ENCODE measurements at regions not wholly inside any gene's neighbourhood (a gene's known extent, or its start where the extent isn't known, plus 50 kb on each side); places are given as distances from the start of the nearest gene placed in this dataset.

DNA sequence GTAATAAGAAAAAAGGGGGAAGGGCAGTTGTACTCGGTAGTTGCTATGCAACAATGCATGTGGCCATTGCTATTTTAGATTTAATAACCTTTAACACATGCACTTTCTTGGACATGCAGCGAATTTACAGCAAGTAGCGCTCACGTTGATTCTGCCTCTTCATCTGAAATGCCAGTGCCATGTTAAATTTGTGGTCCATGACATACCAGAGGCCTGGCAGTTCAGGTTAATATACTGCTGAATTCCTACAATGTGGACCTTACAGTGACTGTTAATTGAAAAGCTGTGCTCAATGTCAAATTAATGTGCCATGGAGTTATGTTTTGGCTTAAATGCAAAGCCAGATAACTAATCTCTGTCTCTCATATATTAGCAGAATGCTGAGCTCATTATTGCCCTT lies 699.7 kb downstream of the DOK5 start:
- no peaks in the 10 kb centered on the region for H3K4me1 ChIP-seq
- H3K4me3 ChIP-seq = no peak overlapping the region
- intact Hi-C loops (cut with DNase I) = no loop called here
- H3K27me3 ChIP-seq = no peaks in the 10 kb centered on the region
- no peaks in the 10 kb centered on the region for H3K9me3 ChIP-seq
- no peaks in the 10 kb centered on the region for H3K36me3 ChIP-seq
- TF ChIP-seq CTCF (IDR thresholded peaks at IDR 0.05) (no peak), POLR2AphosphoS5 (IDR thresholded peaks at IDR 0.05; ENCODE audit: insufficient read depth in 1 of 2, low read depth in 1 of 2) (no peak), POLR2A (IDR thresholded peaks at IDR 0.05) (no peak)
- DNase-seq (ENCODE audit: extremely low spot score in 2 of 2) = no peak
- no peak overlapping the region for H3K27ac ChIP-seq

- Histone ChIP-seq H3K9me3 (no peaks in the 10 kb centered on the region), H3K27ac (no peak overlapping the region), H3K36me3 (no peaks in the 10 kb centered on the region), H3K4me1 (no peaks in the 10 kb centered on the region), H3K4me3 (no peak overlapping the region), H3K27me3 (no peaks in the 10 kb centered on the region)
- DNase-seq (ENCODE audit: extremely low spot score in 2 of 2) = no peak
- intact Hi-C loops (cut with DNase I) = no loop called here
- no peak for TF ChIP-seq CTCF (IDR thresholded peaks at IDR 0.05)
- no peak for TF ChIP-seq POLR2AphosphoS5 (IDR thresholded peaks at IDR 0.05; ENCODE audit: insufficient read depth in 1 of 2, low read depth in 1 of 2)
- TF ChIP-seq POLR2A (IDR thresholded peaks at IDR 0.05) = no peak
Observed at GRCh38 chr20:55174635-55175034, 699.2 kb downstream of the DOK5 start.

- intact Hi-C loops (cut with DNase I) = no loop called here
Observed at GRCh38 chr20:55174172-55174571, 698.8 kb downstream of the DOK5 start.

DNA sequence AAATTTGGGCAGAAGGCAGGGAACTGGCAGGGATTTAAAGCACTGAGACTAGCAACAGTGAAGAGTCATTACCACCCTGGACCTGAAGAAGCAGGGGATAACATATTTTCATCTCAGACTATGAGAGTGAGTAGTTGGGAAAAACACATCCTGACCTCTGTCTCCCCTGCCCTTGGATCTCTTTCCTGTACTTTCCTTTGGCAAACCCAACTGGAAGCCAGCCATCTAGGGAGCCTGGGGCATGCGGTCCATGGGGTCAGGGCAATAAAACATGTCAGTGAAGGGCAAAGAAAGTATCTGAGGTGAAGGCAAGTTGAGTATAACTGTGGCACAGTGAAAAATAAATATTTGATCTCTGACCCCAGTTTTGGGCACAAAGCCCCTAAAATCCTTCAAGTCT lies 698.2 kb downstream of the DOK5 start:
- no peak overlapping the region for H3K4me3 ChIP-seq
- no peaks in the 10 kb centered on the region for H3K36me3 ChIP-seq
- intact Hi-C loops (cut with DNase I) = no loop called here
- no peaks in the 10 kb centered on the region for H3K27me3 ChIP-seq
- no peaks in the 10 kb centered on the region for H3K4me1 ChIP-seq
- TF ChIP-seq CTCF (IDR thresholded peaks at IDR 0.05) (no peak), POLR2AphosphoS5 (IDR thresholded peaks at IDR 0.05; ENCODE audit: insufficient read depth in 1 of 2, low read depth in 1 of 2) (no peak), POLR2A (IDR thresholded peaks at IDR 0.05) (no peak)
- DNase-seq (ENCODE audit: extremely low spot score in 2 of 2) = no peak
- H3K27ac ChIP-seq = no peak overlapping the region
- no peaks in the 10 kb centered on the region for H3K9me3 ChIP-seq

More at GRCh38 chr20:55174172-55174571, 698.8 kb downstream of the DOK5 start:
- Histone ChIP-seq H3K4me3 (no peak overlapping the region), H3K36me3 (no peaks in the 10 kb centered on the region), H3K27me3 (no peaks in the 10 kb centered on the region), H3K4me1 (no peaks in the 10 kb centered on the region), H3K9me3 (no peaks in the 10 kb centered on the region), H3K27ac (no peak overlapping the region)
- no peak for TF ChIP-seq POLR2A (IDR thresholded peaks at IDR 0.05)
- no peak for TF ChIP-seq POLR2AphosphoS5 (IDR thresholded peaks at IDR 0.05; ENCODE audit: insufficient read depth in 1 of 2, low read depth in 1 of 2)
- no peak for TF ChIP-seq CTCF (IDR thresholded peaks at IDR 0.05)
- DNase-seq (ENCODE audit: extremely low spot score in 2 of 2) = no peak

GRCh38 chr20:55172310-55173002 lies 697.1 kb downstream of the DOK5 start:
- H3K4me1 ChIP-seq = no peaks in the 10 kb centered on the region
- H3K36me3 ChIP-seq = no peaks in the 10 kb centered on the region
- no peaks in the 10 kb centered on the region for H3K9me3 ChIP-seq
- H3K27ac ChIP-seq = no peak overlapping the region
- no peak overlapping the region for H3K4me3 ChIP-seq
- intact Hi-C loops (cut with DNase I) = no loop called here
- TF ChIP-seq POLR2A (IDR thresholded peaks at IDR 0.05) = no peak
- TF ChIP-seq POLR2AphosphoS5 (IDR thresholded peaks at IDR 0.05; ENCODE audit: insufficient read depth in 1 of 2, low read depth in 1 of 2) = no peak
- TF ChIP-seq CTCF (IDR thresholded peaks at IDR 0.05) = no peak
- H3K27me3 ChIP-seq = no peaks in the 10 kb centered on the region
- DNase-seq (ENCODE audit: extremely low spot score in 2 of 2) = no peak

Data from vagina (tissue), 2 donors.